ENCODE measurements at regions not wholly inside any gene's neighbourhood (a gene's known extent, or its start where the extent isn't known, plus 50 kb on each side); places are given as distances from the start of the nearest gene placed in this dataset.

DNA sequence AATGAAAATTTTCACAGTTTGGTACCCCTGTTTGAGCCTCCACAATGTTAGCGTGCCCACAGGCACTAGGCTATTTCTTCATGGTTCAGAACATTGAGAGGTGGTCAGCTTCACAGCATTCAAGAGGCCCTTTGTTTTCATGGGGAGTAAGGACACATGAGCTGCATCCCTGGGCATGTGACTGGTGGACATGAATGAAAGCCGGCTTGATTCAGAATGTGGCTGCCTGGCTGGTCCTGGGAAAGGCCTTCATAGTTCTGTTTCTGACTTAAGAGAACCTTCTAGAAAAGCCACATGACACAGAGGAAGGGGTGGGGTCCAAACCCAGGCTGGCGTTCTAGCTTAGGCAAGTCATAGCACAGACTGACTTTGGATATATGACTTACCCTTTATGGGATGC lies 420.6 kb downstream of the CMPK2 start:
- H3K4me3 ChIP-seq: no peak overlapping the region
- intact Hi-C loops (cut with DNase I; ENCODE audit: low total_unique reads): no loop called here
- H3K36me3 ChIP-seq: no peaks in the 10 kb centered on the region
- TF ChIP-seq, protein P1, sequence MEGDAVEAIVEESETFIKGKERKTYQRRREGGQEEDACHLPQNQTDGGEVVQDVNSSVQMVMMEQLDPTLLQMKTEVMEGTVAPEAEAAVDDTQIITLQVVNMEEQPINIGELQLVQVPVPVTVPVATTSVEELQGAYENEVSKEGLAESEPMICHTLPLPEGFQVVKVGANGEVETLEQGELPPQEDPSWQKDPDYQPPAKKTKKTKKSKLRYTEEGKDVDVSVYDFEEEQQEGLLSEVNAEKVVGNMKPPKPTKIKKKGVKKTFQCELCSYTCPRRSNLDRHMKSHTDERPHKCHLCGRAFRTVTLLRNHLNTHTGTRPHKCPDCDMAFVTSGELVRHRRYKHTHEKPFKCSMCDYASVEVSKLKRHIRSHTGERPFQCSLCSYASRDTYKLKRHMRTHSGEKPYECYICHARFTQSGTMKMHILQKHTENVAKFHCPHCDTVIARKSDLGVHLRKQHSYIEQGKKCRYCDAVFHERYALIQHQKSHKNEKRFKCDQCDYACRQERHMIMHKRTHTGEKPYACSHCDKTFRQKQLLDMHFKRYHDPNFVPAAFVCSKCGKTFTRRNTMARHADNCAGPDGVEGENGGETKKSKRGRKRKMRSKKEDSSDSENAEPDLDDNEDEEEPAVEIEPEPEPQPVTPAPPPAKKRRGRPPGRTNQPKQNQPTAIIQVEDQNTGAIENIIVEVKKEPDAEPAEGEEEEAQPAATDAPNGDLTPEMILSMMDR (IDR thresholded peaks at IDR 0.05): no peak
- TF ChIP-seq POLR2A (IDR thresholded peaks at IDR 0.05): no peak
- TF ChIP-seq EP300 (IDR thresholded peaks at IDR 0.05): no peak
- TF ChIP-seq POLR2AphosphoS5 (IDR thresholded peaks at IDR 0.05): no peak
- WGBS, 5 donors: 87 to 98% (median 93%) methylated on average over 3 of the region's 3 CpGs
- H3K9me3 ChIP-seq: no peaks in the 10 kb centered on the region
- no peak for DNase-seq
- no peak overlapping the region for H3K27ac ChIP-seq
- H3K4me1 ChIP-seq: no peaks in the 10 kb centered on the region
- no peaks in the 10 kb centered on the region for H3K27me3 ChIP-seq

DNA sequence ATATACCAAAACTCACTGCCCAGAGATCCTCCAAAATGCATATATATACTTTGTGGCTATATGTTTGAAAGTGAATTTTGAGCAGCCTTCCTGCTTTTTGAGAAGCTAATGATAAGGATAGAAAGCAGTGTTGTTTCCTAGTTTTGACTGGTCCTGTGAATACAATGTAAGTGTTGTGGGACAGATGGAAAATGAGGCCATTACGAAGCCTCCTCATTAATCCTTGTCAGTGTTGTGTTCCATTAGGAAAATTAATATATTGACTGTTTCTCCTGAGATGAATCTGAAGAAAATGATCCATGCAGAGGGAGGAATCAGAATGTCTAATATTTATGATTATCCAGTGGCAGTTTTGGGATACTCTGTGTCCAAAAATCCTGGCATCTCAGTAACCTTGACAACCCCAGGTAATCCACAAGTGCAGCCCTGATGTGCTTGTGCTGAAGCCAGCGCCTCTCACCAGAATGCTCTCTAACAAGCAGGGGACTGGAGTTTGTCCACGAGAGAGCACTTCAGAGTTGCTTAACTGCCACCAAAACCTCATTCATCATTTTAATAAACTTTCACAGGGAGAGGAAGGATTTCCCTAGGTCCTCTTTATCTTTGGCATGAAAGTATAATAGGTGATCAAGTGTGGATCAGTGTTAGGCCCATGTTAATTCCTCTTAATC lies 418.6 kb downstream of the CMPK2 start:
- Histone ChIP-seq H3K36me3 (no peaks in the 10 kb centered on the region), H3K4me1 (no peaks in the 10 kb centered on the region), H3K9me3 (no peaks in the 10 kb centered on the region), H3K4me3 (no peak overlapping the region), H3K27me3 (no peaks in the 10 kb centered on the region), H3K27ac (no peak overlapping the region)
- intact Hi-C loops (cut with DNase I; ENCODE audit: low total_unique reads): no loop called here
- peak in 1 of 2 donors; percentile 27 for DNase-seq
- TF ChIP-seq POLR2A (IDR thresholded peaks at IDR 0.05) (no peak), EP300 (IDR thresholded peaks at IDR 0.05) (no peak), POLR2AphosphoS5 (IDR thresholded peaks at IDR 0.05) (no peak)
- TF ChIP-seq, protein P1 (IDR thresholded peaks at IDR 0.05): no peak
- 66 to 81% (median 78%) methylated on average over 3 of the region's 3 CpGs for WGBS, 5 donors

DNA sequence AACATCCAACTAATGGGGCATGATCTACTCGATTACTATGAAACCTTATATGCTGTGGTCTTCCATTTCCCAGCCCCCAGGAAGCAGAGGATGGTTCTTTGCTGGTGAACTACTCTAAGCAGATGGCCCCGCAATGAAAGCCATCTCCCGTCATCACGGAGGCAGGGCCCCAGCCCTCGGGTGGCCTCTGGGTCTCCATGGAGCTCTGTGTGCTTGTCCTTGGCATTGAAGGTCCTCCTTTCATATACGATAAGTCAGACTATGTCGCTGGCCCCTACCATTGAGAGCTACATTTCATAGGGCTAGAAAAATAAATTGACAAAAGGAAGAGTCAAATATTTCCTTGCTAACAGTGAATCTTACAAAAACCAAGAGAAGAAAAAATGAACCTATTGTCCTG lies 416.8 kb downstream of the CMPK2 start:
- TF ChIP-seq, protein P1 (IDR thresholded peaks at IDR 0.05): no peak
- TF ChIP-seq POLR2AphosphoS5 (IDR thresholded peaks at IDR 0.05): no peak
- TF ChIP-seq POLR2A (IDR thresholded peaks at IDR 0.05): no peak
- no peak for TF ChIP-seq EP300 (IDR thresholded peaks at IDR 0.05)
- no peaks in the 10 kb centered on the region for H3K4me1 ChIP-seq
- H3K27ac ChIP-seq: no peak overlapping the region
- H3K36me3 ChIP-seq: no peaks in the 10 kb centered on the region
- no peaks in the 10 kb centered on the region for H3K9me3 ChIP-seq
- 85 to 92% (median 92%) methylated on average over 7 of the region's 7 CpGs for WGBS, 5 donors
- intact Hi-C loops (cut with DNase I; ENCODE audit: low total_unique reads): no loop called here
- H3K4me3 ChIP-seq: no peak overlapping the region
- no peaks in the 10 kb centered on the region for H3K27me3 ChIP-seq
- DNase-seq: no peak

DNA sequence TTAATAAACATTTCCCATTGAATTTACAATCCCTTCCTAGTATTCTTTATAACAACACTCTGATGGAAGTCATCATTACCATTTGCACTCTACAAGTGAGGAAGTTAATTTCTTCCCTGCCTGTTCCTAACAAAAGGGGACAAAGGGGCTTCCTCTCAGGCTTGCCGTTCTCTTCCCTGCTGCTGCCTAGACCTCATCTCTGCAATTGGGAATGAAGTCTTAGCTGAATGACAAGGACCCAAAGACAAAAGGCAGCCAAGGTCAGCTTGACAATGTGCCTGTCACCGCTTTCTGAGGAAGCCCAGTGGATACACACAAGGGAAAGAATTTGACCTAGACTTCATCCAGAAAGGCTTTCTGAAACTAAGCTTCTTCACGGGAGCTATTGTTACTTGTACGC lies 416.4 kb downstream of the CMPK2 start:
- H3K9me3 ChIP-seq: no peaks in the 10 kb centered on the region
- WGBS, 5 donors: 58 to 79% (median 72%) methylated on average over 4 of the region's 4 CpGs
- TF ChIP-seq, protein P1 (IDR thresholded peaks at IDR 0.05): no peak
- no peak for TF ChIP-seq POLR2A (IDR thresholded peaks at IDR 0.05)
- no peak for TF ChIP-seq POLR2AphosphoS5 (IDR thresholded peaks at IDR 0.05)
- no peak for TF ChIP-seq EP300 (IDR thresholded peaks at IDR 0.05)
- intact Hi-C loops (cut with DNase I; ENCODE audit: low total_unique reads): no loop called here
- DNase-seq: no peak
- no peaks in the 10 kb centered on the region for H3K27me3 ChIP-seq
- no peaks in the 10 kb centered on the region for H3K4me1 ChIP-seq
- no peaks in the 10 kb centered on the region for H3K36me3 ChIP-seq
- H3K27ac ChIP-seq: no peak overlapping the region
- H3K4me3 ChIP-seq: no peak overlapping the region
